IMR-90 (cell line): ENCODE measurements at regions not wholly inside any gene's neighbourhood (a gene's known extent, or its start where the extent isn't known, plus 50 kb on each side); places are given as distances from the start of the nearest gene placed in this dataset.

Experiments
- CEBPB ChIP-seq: IDR thresholded peaks from 2 replicates; pipeline ENCODE4 v1.6.1; 2012; ENCODE audit warnings: low read depth, low read length, improper control_type of control experiment
- FOS ChIP-seq: fragments of 150-350 bp; IDR thresholded peaks from 2 replicates; pipeline ENCODE4 v1.6.1; 2016; ENCODE audit warnings: low read depth, low read length
- MXI1 ChIP-seq: IDR thresholded peaks from 2 replicates; pipeline ENCODE4 v1.6.1; 2012; ENCODE audit warnings: low read depth, mild to moderate bottlenecking, low read length, moderate library complexity, borderline replicate concordance
- POLR2A ChIP-seq: IDR thresholded peaks from 2 replicates; pipeline ENCODE4 v1.6.1; 2012; ENCODE audit warnings: mild to moderate bottlenecking, low read depth, low read length
- RAD21 ChIP-seq: IDR thresholded peaks from 2 replicates; pipeline ENCODE4 v1.6.1; 2012; ENCODE audit warnings: low read length, improper control_type of control experiment
- RCOR1 ChIP-seq: IDR thresholded peaks from 2 replicates; pipeline ENCODE4 v1.6.1; 2012; ENCODE audit warnings: mild to moderate bottlenecking, low read length, improper control_type of control experiment; ENCODE audit not compliant: insufficient replicate concordance
- RFX5 ChIP-seq: IDR thresholded peaks from 2 replicates; pipeline ENCODE4 v1.8.0; 2012; ENCODE audit warnings: low read depth, mild to moderate bottlenecking, low read length, moderate library complexity
- SMC3 ChIP-seq: fragments of 150-350 bp; IDR thresholded peaks from 2 replicates; pipeline ENCODE4 v1.6.1; 2016; ENCODE audit warnings: low read depth, mild to moderate bottlenecking, antibody characterized with exemption, low read length, moderate library complexity
- TF ChIP-seq, protein P1 (sequence below): conservative IDR thresholded peaks from 2 replicates; pipeline ENCODE4 v1.5.1; 2012; ENCODE audit warnings: mild to moderate bottlenecking, low read depth, low read length, improper control_type of control experiment

DNA sequence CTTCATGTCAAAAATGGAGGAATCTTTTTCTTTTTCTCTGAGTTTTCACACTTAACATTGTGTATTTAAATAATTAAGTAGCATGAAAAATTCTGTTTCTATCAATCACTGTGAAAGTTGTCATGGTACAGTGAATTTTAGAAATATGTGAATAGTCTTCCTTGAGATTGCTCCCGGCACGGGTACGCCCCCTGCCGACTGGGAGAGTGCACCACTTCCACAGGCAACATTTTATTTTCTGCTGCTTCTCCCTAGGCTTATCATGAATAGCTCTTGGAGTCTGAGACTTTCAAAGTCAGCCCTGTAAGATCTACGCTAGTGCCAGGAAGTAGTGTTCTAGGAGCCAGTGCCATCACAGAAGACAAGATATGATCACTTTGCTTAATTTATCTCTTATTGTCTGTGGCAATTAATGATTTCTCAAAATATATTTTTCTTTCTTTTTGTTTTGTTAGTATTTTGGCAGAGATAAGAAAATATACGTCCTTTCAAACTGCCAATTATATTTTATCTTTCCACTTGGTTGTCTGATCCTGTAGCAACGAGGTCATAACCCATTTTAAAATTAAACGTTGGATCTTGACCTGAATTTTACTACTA, 763.8 kb upstream of the AADAT start:
- TF ChIP-seq POLR2A = no peak
- TF ChIP-seq, protein P1, sequence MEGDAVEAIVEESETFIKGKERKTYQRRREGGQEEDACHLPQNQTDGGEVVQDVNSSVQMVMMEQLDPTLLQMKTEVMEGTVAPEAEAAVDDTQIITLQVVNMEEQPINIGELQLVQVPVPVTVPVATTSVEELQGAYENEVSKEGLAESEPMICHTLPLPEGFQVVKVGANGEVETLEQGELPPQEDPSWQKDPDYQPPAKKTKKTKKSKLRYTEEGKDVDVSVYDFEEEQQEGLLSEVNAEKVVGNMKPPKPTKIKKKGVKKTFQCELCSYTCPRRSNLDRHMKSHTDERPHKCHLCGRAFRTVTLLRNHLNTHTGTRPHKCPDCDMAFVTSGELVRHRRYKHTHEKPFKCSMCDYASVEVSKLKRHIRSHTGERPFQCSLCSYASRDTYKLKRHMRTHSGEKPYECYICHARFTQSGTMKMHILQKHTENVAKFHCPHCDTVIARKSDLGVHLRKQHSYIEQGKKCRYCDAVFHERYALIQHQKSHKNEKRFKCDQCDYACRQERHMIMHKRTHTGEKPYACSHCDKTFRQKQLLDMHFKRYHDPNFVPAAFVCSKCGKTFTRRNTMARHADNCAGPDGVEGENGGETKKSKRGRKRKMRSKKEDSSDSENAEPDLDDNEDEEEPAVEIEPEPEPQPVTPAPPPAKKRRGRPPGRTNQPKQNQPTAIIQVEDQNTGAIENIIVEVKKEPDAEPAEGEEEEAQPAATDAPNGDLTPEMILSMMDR = peak; percentile 35
- 0 out of 2 replicates have a peak, but pooled peaks have one; percentile 14 for TF ChIP-seq SMC3
- TF ChIP-seq FOS = no peak
- TF ChIP-seq MXI1 = no peak
- no peak for TF ChIP-seq RFX5
- TF ChIP-seq RAD21 = no peak; the same call in 1 of the 2 replicates
- no peak for TF ChIP-seq RCOR1
- TF ChIP-seq CEBPB = no peak
